A549 (cell line): ENCODE measurements at regions not wholly inside any gene's neighbourhood (a gene's known extent, or its start where the extent isn't known, plus 50 kb on each side); places are given as distances from the start of the nearest gene placed in this dataset.
A peak's percentile ranks its signal among the peaks of the same experiment; 100 is the strongest.
"Not testable (repeated sequence)": the region's sequence is repeated elsewhere in the genome, so short reads cannot be mapped to it uniquely, and the experiment has no call there.

Experiments
- ATAC-seq, 2 experiments: fragments of 200-7000 bp in 1 of 2; fragments of >200 bp in 1 of 2; cut with Nextera tagmentation in 1 of 2; cut with Tn5 transposase in 1 of 2; 3 replicates each; pipeline versions ENCODE4 v1.8.0 to v1.9.1; 2018 to 2020; ENCODE audit warnings: mild to moderate bottlenecking in 1 of 2, moderate library complexity in 1 of 2
- CTCF ChIA-PET: fragments of 300-600 bp; sonication (Branson Sonifier 250); formaldehyde crosslinking; extraction: SDS; loops from one replicate; lab custom pipeline; 2021; ENCODE audit warnings: antibody characterized with exemption, inconsistent platforms; lab: Yijun Ruan, JAX
- POLR2A ChIA-PET: fragments of 350-600 bp; formaldehyde crosslinking; extraction: SDS; loops from one replicate; lab custom pipeline; 2021; ENCODE audit warnings: antibody characterized with exemption, inconsistent platforms; lab: Yijun Ruan, JAX
- DNase-seq, 2 experiments: peaks; one replicate each; pipeline versions ENCODE4 v3.0.0 to v3.0.0-alpha.2; 2011 to 2016; ENCODE audit warnings: low read depth in 1 of 2, low spot score in 1 of 2
- FAIRE-seq: peaks from 2 replicates; lab custom pipeline; 2011; peaks lifted over from hg19 to GRCh38; lab: Jason Lieb, UNC
- H3K27ac ChIP-seq, 2 experiments: fragments of >200 bp; sonication (Bioruptor Twin); formaldehyde crosslinking; 3 replicates each; pipeline ENCODE4 v1.5.1; 2016 to 2017
- H3K4me1 ChIP-seq: fragments of >200 bp; sonication (Bioruptor Twin); formaldehyde crosslinking; 3 replicates; pipeline ENCODE4 v1.6.1; 2016
- H3K4me2 ChIP-seq: fragments of >200 bp; sonication (Bioruptor Twin); formaldehyde crosslinking; 3 replicates; pipeline ENCODE4 v1.6.1; 2016
- H3K4me3 ChIP-seq: fragments of >200 bp; sonication (Bioruptor Twin); formaldehyde crosslinking; 3 replicates; pipeline ENCODE4 v1.5.1; 2016
- H3K9me3 ChIP-seq: fragments of >200 bp; sonication (Bioruptor Twin); formaldehyde crosslinking; 3 replicates; pipeline ENCODE4 v1.6.1; 2016
- CBX2 ChIP-seq: fragments of 200-600 bp; sonication (generic); IDR thresholded peaks from 2 replicates; pipeline ENCODE4 v1.6.1; 2016; ENCODE audit warnings: low read depth, mild to moderate bottlenecking, borderline replicate concordance
- CBX8 ChIP-seq: fragments of 200-600 bp; sonication (generic); IDR thresholded peaks from 2 replicates; pipeline ENCODE4 v1.6.1; 2016
- CEBPB ChIP-seq, 2 experiments: fragments of >200 bp in 1 of 2; sonication (Bioruptor Twin) in 1 of 2; formaldehyde crosslinking in 1 of 2; IDR thresholded peaks; 2 replicates each; pipeline ENCODE4 v1.6.1; 2012 to 2016
- EHF ChIP-seq: fragments of 250-450 bp; sonication (Bioruptor Pico); IDR thresholded peaks from 2 replicates; pipeline ENCODE4 v1.5.0; 2020; ENCODE audit warnings: mild to moderate bottlenecking
- ESRRA ChIP-seq: fragments of 150-350 bp; IDR thresholded peaks from 2 replicates; pipeline ENCODE4 v1.6.1; 2014; ENCODE audit warnings: mild to moderate bottlenecking, low read length, borderline replicate concordance
- FOSB ChIP-seq: fragments of 250-450 bp; sonication (Bioruptor Pico); IDR thresholded peaks from 2 replicates; pipeline ENCODE4 v1.5.0; 2020; ENCODE audit warnings: mild to moderate bottlenecking, moderate library complexity
- FOSL2 ChIP-seq, 2 experiments: fragments of 450-650 bp in 1 of 2; fragments of >200 bp in 1 of 2; sonication (Bioruptor Twin) in 1 of 2; formaldehyde crosslinking; IDR thresholded peaks; 2 replicates each; pipeline versions ENCODE4 v1.5.0 to v1.6.1; 2016 to 2020; ENCODE audit warnings: mild to moderate bottlenecking in 1 of 2, moderate library complexity in 1 of 2
- FOXS1 ChIP-seq: fragments of 250-450 bp; sonication (Bioruptor Pico); IDR thresholded peaks from 2 replicates; pipeline ENCODE4 v1.5.0; 2020; ENCODE audit warnings: mild to moderate bottlenecking, moderate library complexity
- HDAC2 ChIP-seq: fragments of 200-600 bp; sonication (generic); IDR thresholded peaks from 2 replicates; pipeline ENCODE4 v1.6.1; 2016
- HOXA7 ChIP-seq: fragments of 250-450 bp; sonication (Bioruptor Pico); IDR thresholded peaks from 2 replicates; pipeline ENCODE4 v1.5.0; 2020; ENCODE audit warnings: mild to moderate bottlenecking, moderate library complexity
- HOXB5 ChIP-seq: fragments of 250-450 bp; sonication (Bioruptor Pico); IDR thresholded peaks from 2 replicates; pipeline ENCODE4 v1.5.0; 2020; ENCODE audit warnings: mild to moderate bottlenecking, moderate library complexity
- KDM1A ChIP-seq: fragments of 200-600 bp; sonication (generic); IDR thresholded peaks from 2 replicates; pipeline ENCODE4 v1.6.1; 2016; ENCODE audit warnings: low read depth, mild to moderate bottlenecking
- MAFK ChIP-seq: fragments of 450-650 bp; IDR thresholded peaks from 2 replicates; pipeline ENCODE4 v1.6.1; 2014; ENCODE audit not compliant: partially characterized antibody
- MAZ ChIP-seq: fragments of 150-350 bp; IDR thresholded peaks from 2 replicates; pipeline ENCODE4 v1.6.1; 2014; ENCODE audit warnings: antibody characterized with exemption, low read depth, low read length, borderline replicate concordance
- MYC ChIP-seq: IDR thresholded peaks from 2 replicates; pipeline ENCODE4 v1.6.1; 2012; ENCODE audit warnings: mild to moderate bottlenecking, inconsistent platforms, low read length, improper control_type of control experiment, borderline replicate concordance
- NFE2L2 ChIP-seq: fragments of 150-350 bp; conservative IDR thresholded peaks from 2 replicates; pipeline ENCODE4 v1.6.1; 2014; ENCODE audit warnings: low read length
- POLR2A ChIP-seq: IDR thresholded peaks from 2 replicates; pipeline ENCODE4 v1.6.1; 2012; ENCODE audit warnings: mild to moderate bottlenecking, low read length
- POLR2AphosphoS2 ChIP-seq: conservative IDR thresholded peaks from 2 replicates; pipeline ENCODE4 v1.6.1; 2012; ENCODE audit warnings: low read length, improper control_type of control experiment, inconsistent platforms
- RCOR1 ChIP-seq: fragments of 150-350 bp; IDR thresholded peaks from 2 replicates; pipeline ENCODE4 v1.6.1; 2014; ENCODE audit warnings: antibody characterized with exemption, low read length, low read depth
- RFX5 ChIP-seq: fragments of 450-650 bp; IDR thresholded peaks from 2 replicates; pipeline ENCODE4 v1.7.1; 2014; ENCODE audit warnings: antibody characterized with exemption, mild to moderate bottlenecking, moderate library complexity
- RNF2 ChIP-seq: fragments of 200-600 bp; sonication (generic); IDR thresholded peaks from 2 replicates; pipeline ENCODE4 v1.6.1; 2016; ENCODE audit warnings: low read depth, mild to moderate bottlenecking, antibody characterized with exemption, moderate library complexity, borderline replicate concordance
- TP53 ChIP-seq: fragments of 250-450 bp; sonication (Bioruptor Pico); IDR thresholded peaks from 2 replicates; pipeline ENCODE4 v1.5.0; 2021; ENCODE audit warnings: mild to moderate bottlenecking, moderate library complexity
- ZC3H11A ChIP-seq: fragments of 450-650 bp; IDR thresholded peaks from 2 replicates; pipeline ENCODE4 v1.6.1; 2014; ENCODE audit warnings: antibody characterized with exemption, mild to moderate bottlenecking
- ZNF302 ChIP-seq: fragments of 250-450 bp; sonication (Bioruptor Pico); IDR thresholded peaks from 2 replicates; pipeline ENCODE4 v1.9.0; 2021; ENCODE audit warnings: inconsistent platforms, mild to moderate bottlenecking, moderate library complexity
- WGBS: methylation state at CpG from one replicate; pipeline ENCODE4 v1.1.6; 2017; ENCODE audit errors: missing lambda C conversion rate; 5-methylcytosine and 5-hydroxymethylcytosine counted together
- TF ChIP-seq, protein P1 (sequence below): IDR thresholded peaks from 2 replicates; pipeline ENCODE4 v1.6.1; 2012
- TF ChIP-seq, protein P2 (sequence below): IDR thresholded peaks from 2 replicates; pipeline ENCODE4 v1.6.1; 2012; ENCODE audit warnings: low read depth, borderline replicate concordance
- TF ChIP-seq, protein P3 (sequence below): fragments of >200 bp; sonication (Bioruptor Twin); formaldehyde crosslinking; IDR thresholded peaks from 2 replicates; pipeline ENCODE4 v1.6.1; 2016

DNA sequence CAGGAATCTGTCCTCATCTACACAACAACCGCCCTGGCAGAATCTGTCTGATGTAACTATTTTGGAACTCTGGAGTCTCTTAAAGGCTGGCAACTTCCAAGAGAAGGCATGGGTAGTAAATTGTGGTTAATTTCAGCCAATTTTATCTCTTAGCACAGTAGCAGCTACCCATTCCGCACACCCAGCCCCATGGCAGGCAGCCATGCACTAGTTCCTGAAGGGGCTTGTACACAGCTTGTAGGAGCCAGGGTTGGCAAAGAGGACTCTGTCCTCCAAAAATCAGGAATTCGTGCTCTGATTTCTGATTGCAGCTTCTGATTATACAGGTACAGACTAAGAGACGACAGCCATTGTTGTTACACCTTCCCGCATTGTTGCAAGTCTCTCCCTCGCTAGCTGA lies 155.9 kb downstream of the RNF144B start (continued):
- no peak for TF ChIP-seq HOXB5 (CRISPR knock-in tag)
- TF ChIP-seq KDM1A: no peak
- no peak for TF ChIP-seq CBX2

DNA sequence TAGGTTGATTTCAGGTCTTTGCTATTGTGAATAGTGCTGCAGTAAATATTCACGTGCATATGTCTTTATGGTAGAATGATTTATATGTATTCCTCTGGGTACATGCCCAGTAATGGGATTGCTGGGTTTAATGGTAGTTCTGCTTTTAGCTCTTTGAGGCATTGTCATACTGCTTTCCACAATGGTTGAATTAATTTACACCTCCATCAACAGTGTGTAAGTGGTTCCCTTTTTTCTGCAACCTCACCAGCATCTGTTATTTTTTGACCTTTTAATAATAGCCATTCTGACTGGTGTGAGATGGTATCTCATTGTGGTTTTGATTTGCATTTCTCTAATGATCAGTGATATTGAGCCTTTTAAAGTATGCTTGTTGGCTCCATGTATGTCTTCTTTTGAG lies 158.0 kb downstream of the RNF144B start:
- WGBS: 13% methylated on average over 1 of the region's 1 CpG
- H3K27ac ChIP-seq, H3K4me1 ChIP-seq, DNase-seq, FAIRE-seq, H3K4me2 ChIP-seq, ATAC-seq, H3K9me3 ChIP-seq, H3K4me3 ChIP-seq, CTCF ChIA-PET, POLR2A ChIA-PET: not testable (repeated sequence)

DNA sequence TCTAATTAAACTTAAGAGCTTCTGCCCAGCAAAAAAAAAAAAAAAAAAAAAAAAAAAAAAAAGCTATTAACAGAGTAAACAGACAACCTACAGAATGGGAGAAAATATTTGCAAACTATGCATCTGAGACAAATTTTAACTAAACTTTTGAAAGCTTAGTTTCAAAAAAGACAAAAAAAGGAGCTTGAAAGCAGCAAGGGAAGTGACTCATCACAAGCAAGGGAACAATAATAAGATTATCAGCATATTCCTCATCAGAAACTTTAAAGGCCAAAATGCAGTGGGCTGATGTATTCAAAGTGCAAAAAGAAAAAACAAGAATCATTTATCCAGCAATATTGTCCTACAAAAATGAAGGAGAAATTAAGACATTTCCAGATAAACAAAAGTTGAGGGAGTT lies 158.6 kb downstream of the RNF144B start:
- Histone ChIP-seq H3K4me1 (no peaks in the 10 kb centered on the region), H3K4me2 (no peak overlapping the region), H3K27ac (no peak overlapping the region), H3K9me3 (no peaks in the 10 kb centered on the region; the same call in 2 of the 3 replicates)
- ATAC-seq (no peak), DNase-seq (no peak), FAIRE-seq (no peak)
- no peak for TF ChIP-seq HDAC2
- TF ChIP-seq, protein P1, sequence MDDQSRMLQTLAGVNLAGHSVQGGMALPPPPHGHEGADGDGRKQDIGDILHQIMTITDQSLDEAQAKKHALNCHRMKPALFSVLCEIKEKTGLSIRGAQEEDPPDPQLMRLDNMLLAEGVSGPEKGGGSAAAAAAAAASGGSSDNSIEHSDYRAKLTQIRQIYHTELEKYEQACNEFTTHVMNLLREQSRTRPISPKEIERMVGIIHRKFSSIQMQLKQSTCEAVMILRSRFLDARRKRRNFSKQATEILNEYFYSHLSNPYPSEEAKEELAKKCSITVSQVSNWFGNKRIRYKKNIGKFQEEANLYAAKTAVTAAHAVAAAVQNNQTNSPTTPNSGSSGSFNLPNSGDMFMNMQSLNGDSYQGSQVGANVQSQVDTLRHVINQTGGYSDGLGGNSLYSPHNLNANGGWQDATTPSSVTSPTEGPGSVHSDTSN: no peak
- TF ChIP-seq MAZ: no peak
- no peak for TF ChIP-seq TP53 (CRISPR knock-in tag)
- TF ChIP-seq ESRRA: no peak
- TF ChIP-seq RFX5: no peak
- no peak for TF ChIP-seq CEBPB (IDR thresholded peaks at IDR 0.05)
- TF ChIP-seq MYC: no peak
- no peak for TF ChIP-seq CBX8
- TF ChIP-seq NFE2L2: no peak
- TF ChIP-seq POLR2A: no peak
- no peak for TF ChIP-seq RCOR1
- TF ChIP-seq, protein P2, sequence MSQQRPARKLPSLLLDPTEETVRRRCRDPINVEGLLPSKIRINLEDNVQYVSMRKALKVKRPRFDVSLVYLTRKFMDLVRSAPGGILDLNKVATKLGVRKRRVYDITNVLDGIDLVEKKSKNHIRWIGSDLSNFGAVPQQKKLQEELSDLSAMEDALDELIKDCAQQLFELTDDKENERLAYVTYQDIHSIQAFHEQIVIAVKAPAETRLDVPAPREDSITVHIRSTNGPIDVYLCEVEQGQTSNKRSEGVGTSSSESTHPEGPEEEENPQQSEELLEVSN: no peak
- TF ChIP-seq FOSL2 (IDR thresholded peaks at IDR 0.05): no peak
- no peak for TF ChIP-seq FOSL2 (CRISPR knock-in tag; IDR thresholded peaks at IDR 0.05)
- TF ChIP-seq FOXS1: no peak
- TF ChIP-seq, all 56 proteins: peak for 0
- ChIA-PET CTCF (no interaction called here), POLR2A (no interaction called here)
- no peak overlapping the region for H3K4me3 ChIP-seq

DNA sequence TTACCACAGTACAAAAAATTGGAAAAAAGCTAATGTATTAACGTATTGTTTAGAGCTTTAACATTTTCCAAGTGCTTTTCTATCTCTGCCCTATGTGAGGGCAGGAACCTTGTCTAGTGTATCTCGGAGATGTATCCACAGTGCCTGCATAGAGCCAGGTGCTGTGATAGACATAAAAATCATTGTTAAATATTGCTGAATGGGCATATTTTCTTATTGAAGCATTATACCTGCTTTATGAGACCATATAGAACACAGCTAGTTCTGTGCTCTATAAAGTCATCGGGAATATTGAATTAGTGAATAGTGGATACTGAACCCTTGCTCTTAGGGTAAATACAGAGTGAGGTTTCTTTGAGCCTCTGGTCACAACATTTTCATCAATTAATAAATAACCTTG lies 163.0 kb downstream of the RNF144B start:
- Histone ChIP-seq H3K4me2 (no peak overlapping the region), H3K9me3 (no peaks in the 10 kb centered on the region), H3K4me1 (no peaks in the 10 kb centered on the region), H3K4me3 (no peak overlapping the region), H3K27ac (no peak overlapping the region)
- CTCF ChIA-PET: no interaction called here
- POLR2A ChIA-PET: no interaction called here
- FAIRE-seq (no peak), ATAC-seq (no peak), DNase-seq (no peak)
- TF ChIP-seq HOXA7 (CRISPR knock-in tag): no peak
- TF ChIP-seq MAFK: peak; percentile 93
- WGBS: 32% methylated on average over 3 of the region's 3 CpGs

DNA sequence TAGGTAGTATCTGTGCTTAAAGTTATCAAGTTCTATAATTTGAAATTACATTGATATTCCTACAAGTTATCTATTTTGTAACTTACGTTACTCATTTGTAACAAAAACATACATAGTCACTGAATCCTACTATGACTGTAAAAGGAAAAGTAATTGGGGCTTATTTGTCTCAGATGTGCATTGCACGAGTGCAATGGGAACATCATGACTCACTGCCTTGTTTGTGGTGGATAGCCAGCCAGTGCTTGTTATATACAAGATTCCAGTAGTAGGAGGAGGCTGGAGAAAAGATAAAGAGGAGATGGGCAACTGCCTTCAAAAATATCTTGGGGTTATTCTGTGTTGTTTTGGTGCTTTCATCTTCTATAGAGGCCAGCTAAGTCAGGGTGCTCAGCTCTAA lies 164.1 kb downstream of the RNF144B start:
- FAIRE-seq (no peak), DNase-seq (no peak), ATAC-seq (no peak)
- no peaks in the 10 kb centered on the region for H3K4me1 ChIP-seq
- H3K27ac ChIP-seq: no peak overlapping the region
- no peak for TF ChIP-seq MYC
- no peak for TF ChIP-seq POLR2AphosphoS2
- TF ChIP-seq ZC3H11A: no peak
- no peak for TF ChIP-seq EHF (CRISPR knock-in tag)
- no peak for TF ChIP-seq FOSL2 (IDR thresholded peaks at IDR 0.05)
- no peak for TF ChIP-seq FOSL2 (CRISPR knock-in tag; IDR thresholded peaks at IDR 0.05)
- no peak for TF ChIP-seq KDM1A
- no peak for TF ChIP-seq POLR2A
- TF ChIP-seq RNF2: no peak
- TF ChIP-seq, protein P3, sequence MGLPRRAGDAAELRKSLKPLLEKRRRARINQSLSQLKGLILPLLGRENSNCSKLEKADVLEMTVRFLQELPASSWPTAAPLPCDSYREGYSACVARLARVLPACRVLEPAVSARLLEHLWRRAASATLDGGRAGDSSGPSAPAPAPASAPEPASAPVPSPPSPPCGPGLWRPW: no peak
- no peak for TF ChIP-seq ZNF302 (CRISPR knock-in tag)
- TF ChIP-seq FOSB: no peak
- no peak for TF ChIP-seq TP53 (CRISPR knock-in tag)
- no peak for TF ChIP-seq MAFK
- ChIA-PET CTCF (no interaction called here), POLR2A (no interaction called here)
- H3K9me3 ChIP-seq: no peaks in the 10 kb centered on the region
- no peak overlapping the region for H3K4me2 ChIP-seq
- WGBS: 7% methylated on average over 2 of the region's 2 CpGs
- no peak overlapping the region for H3K4me3 ChIP-seq
